ENCODE measurements at regions not wholly inside any gene's neighbourhood (a gene's known extent, or its start where the extent isn't known, plus 50 kb on each side); places are given as distances from the start of the nearest gene placed in this dataset.

GRCh38 chrX:9240956-9241355, 207.0 kb upstream of the FAM9B start:
- TF ChIP-seq, protein P1, sequence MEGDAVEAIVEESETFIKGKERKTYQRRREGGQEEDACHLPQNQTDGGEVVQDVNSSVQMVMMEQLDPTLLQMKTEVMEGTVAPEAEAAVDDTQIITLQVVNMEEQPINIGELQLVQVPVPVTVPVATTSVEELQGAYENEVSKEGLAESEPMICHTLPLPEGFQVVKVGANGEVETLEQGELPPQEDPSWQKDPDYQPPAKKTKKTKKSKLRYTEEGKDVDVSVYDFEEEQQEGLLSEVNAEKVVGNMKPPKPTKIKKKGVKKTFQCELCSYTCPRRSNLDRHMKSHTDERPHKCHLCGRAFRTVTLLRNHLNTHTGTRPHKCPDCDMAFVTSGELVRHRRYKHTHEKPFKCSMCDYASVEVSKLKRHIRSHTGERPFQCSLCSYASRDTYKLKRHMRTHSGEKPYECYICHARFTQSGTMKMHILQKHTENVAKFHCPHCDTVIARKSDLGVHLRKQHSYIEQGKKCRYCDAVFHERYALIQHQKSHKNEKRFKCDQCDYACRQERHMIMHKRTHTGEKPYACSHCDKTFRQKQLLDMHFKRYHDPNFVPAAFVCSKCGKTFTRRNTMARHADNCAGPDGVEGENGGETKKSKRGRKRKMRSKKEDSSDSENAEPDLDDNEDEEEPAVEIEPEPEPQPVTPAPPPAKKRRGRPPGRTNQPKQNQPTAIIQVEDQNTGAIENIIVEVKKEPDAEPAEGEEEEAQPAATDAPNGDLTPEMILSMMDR (conservative IDR thresholded peaks at IDR 0.05 in 1 of 2, IDR thresholded peaks at IDR 0.05 in 1 of 2; ENCODE audit: extremely low read depth in 1 of 2, insufficient read depth in 1 of 2, low read depth in 1 of 2, low read length in 2 of 2) = no peak
- no peak for TF ChIP-seq EZH2 (IDR thresholded peaks at IDR 0.05; ENCODE audit: borderline replicate concordance, low read length)

Measured in mammary epithelial cell (primary cell).